ENCODE measurements at regions not wholly inside any gene's neighbourhood (a gene's known extent, or its start where the extent isn't known, plus 50 kb on each side); places are given as distances from the start of the nearest gene placed in this dataset.

- no peak for TF ChIP-seq CTCF (IDR thresholded peaks at IDR 0.05)
- no peak for TF ChIP-seq POLR2A (IDR thresholded peaks at IDR 0.05)
- no peak for TF ChIP-seq EP300 (IDR thresholded peaks at IDR 0.05)
Observed at GRCh38 chr2:12219761-12220160, 473.3 kb downstream of the LPIN1 start.

Data from tibial nerve (tissue), 4 donors.